ENCODE measurements at regions not wholly inside any gene's neighbourhood (a gene's known extent, or its start where the extent isn't known, plus 50 kb on each side); places are given as distances from the start of the nearest gene placed in this dataset.

- Histone ChIP-seq H3F3A (ENCODE audit: insufficient read depth, low read length) (no peaks in the 10 kb centered on the region), H3K4me3 (ENCODE audit: low read depth, low read length, poor library complexity, severe bottlenecking) (no peak overlapping the region), H4K20me1 (ENCODE audit: insufficient read depth, low read length) (no peaks in the 10 kb centered on the region), H3K4me2 (ENCODE audit: low read length) (no peak overlapping the region), H3K9ac (ENCODE audit: low read length) (no peak overlapping the region), H3K9me3 (ENCODE audit: low read length) (no peaks in the 10 kb centered on the region), H3K79me2 (ENCODE audit: insufficient read depth, low read length) (no peaks in the 10 kb centered on the region), H3K4me1 (ENCODE audit: insufficient read depth, low read length, severe bottlenecking) (no peaks in the 10 kb centered on the region), H2AFZ (ENCODE audit: low read length) (no peak overlapping the region), H3K9me2 (ENCODE audit: low read depth, low read length) (no peaks in the 10 kb centered on the region), H3K36me3 (ENCODE audit: insufficient read depth, low read length) (no peaks in the 10 kb centered on the region), H3K27me3 (ENCODE audit: insufficient read depth, low read length) (no peaks in the 10 kb centered on the region; the same call in 1 of the 2 replicates), H3K27ac (ENCODE audit: low read depth, low read length, poor library complexity, severe bottlenecking) (no peak overlapping the region)
- TF ChIP-seq EZH2 (IDR thresholded peaks at IDR 0.05; ENCODE audit: borderline replicate concordance, low read length) = no peak
- TF ChIP-seq CTCF (IDR thresholded peaks at IDR 0.05; ENCODE audit: low read length) = no peak
Measured at GRCh38 chr17:63356337-63356757, 89.8 kb downstream of the CYB561 start.

- TF ChIP-seq EZH2 (IDR thresholded peaks at IDR 0.05; ENCODE audit: borderline replicate concordance, low read length) = no peak
- no peak for TF ChIP-seq CTCF (IDR thresholded peaks at IDR 0.05; ENCODE audit: low read length)
- Histone ChIP-seq H3K9ac (ENCODE audit: low read length) (no peak overlapping the region), H3K36me3 (ENCODE audit: insufficient read depth, low read length) (no peaks in the 10 kb centered on the region), H3K79me2 (ENCODE audit: insufficient read depth, low read length) (no peaks in the 10 kb centered on the region), H3K4me3 (ENCODE audit: low read depth, low read length, poor library complexity, severe bottlenecking) (no peak overlapping the region), H3K27ac (ENCODE audit: low read depth, low read length, poor library complexity, severe bottlenecking) (no peak overlapping the region), H2AFZ (ENCODE audit: low read length) (no peak overlapping the region), H3K4me2 (ENCODE audit: low read length) (no peak overlapping the region), H4K20me1 (ENCODE audit: insufficient read depth, low read length) (no peaks in the 10 kb centered on the region), H3K4me1 (ENCODE audit: insufficient read depth, low read length, severe bottlenecking) (no peaks in the 10 kb centered on the region), H3K27me3 (ENCODE audit: insufficient read depth, low read length) (no peaks in the 10 kb centered on the region; the same call in 1 of the 2 replicates), H3F3A (ENCODE audit: insufficient read depth, low read length) (no peaks in the 10 kb centered on the region), H3K9me2 (ENCODE audit: low read depth, low read length) (no peaks in the 10 kb centered on the region), H3K9me3 (ENCODE audit: low read length) (peaks cover 2% of the 10 kb centered on the region; the same call in 1 of the 2 replicates)
Measured at GRCh38 chr17:63358111-63358839, 87.8 kb downstream of the CYB561 start.

GRCh38 chr17:63358956-63359355 lies 87.2 kb downstream of the CYB561 start:
- Histone ChIP-seq H3F3A (ENCODE audit: insufficient read depth, low read length) (no peaks in the 10 kb centered on the region), H3K4me2 (ENCODE audit: low read length) (no peak overlapping the region), H2AFZ (ENCODE audit: low read length) (no peak overlapping the region)

More at GRCh38 chr17:63358956-63359355, 87.2 kb downstream of the CYB561 start:
- Histone ChIP-seq H3K9ac (ENCODE audit: low read length) (no peak overlapping the region), H3K79me2 (ENCODE audit: insufficient read depth, low read length) (no peaks in the 10 kb centered on the region), H3K27me3 (ENCODE audit: insufficient read depth, low read length) (no peaks in the 10 kb centered on the region; the same call in 1 of the 2 replicates), H3K9me2 (ENCODE audit: low read depth, low read length) (no peaks in the 10 kb centered on the region), H3K4me1 (ENCODE audit: insufficient read depth, low read length, severe bottlenecking) (no peaks in the 10 kb centered on the region), H3K27ac (ENCODE audit: low read depth, low read length, poor library complexity, severe bottlenecking) (no peak overlapping the region), H3K9me3 (ENCODE audit: low read length) (peaks cover 2% of the 10 kb centered on the region; the same call in 1 of the 2 replicates), H4K20me1 (ENCODE audit: insufficient read depth, low read length) (no peaks in the 10 kb centered on the region), H3K36me3 (ENCODE audit: insufficient read depth, low read length) (no peaks in the 10 kb centered on the region), H3K4me3 (ENCODE audit: low read depth, low read length, poor library complexity, severe bottlenecking) (no peak overlapping the region)
- TF ChIP-seq EZH2 (IDR thresholded peaks at IDR 0.05; ENCODE audit: borderline replicate concordance, low read length) (no peak), CTCF (IDR thresholded peaks at IDR 0.05; ENCODE audit: low read length) (no peak)
